Activated naive CD4-positive, alpha-beta T cell treated with anti-CD3 and anti-CD28 coated beads, Interleukin-2, amount 10 ng/mL, durations not matched to agents 7 days and 5 days (primary cell): ENCODE measurements at regions not wholly inside any gene's neighbourhood (a gene's known extent, or its start where the extent isn't known, plus 50 kb on each side); places are given as distances from the start of the nearest gene placed in this dataset.

Source experiments
- CTCF ChIA-PET: fragments of 350-600 bp; sonication (Branson Sonifier 250); formaldehyde crosslinking; loops from one replicate; lab custom pipeline; 2021; ENCODE audit warnings: antibody characterized with exemption; lab: Charles Lee
- DNase-seq: peaks from one replicate; pipeline ENCODE4 v3.0.0-alpha.2; 2020
- H3K27ac Mint-ChIP-seq: one replicate; pipeline ENCODE4 v1.8.0; 2021; ENCODE audit warnings: mild to moderate bottlenecking, moderate library complexity, mixed read lengths
- H3K27me3 Mint-ChIP-seq: one replicate; pipeline ENCODE4 v1.8.0; 2021; ENCODE audit warnings: mild to moderate bottlenecking, mixed read lengths
- H3K36me3 Mint-ChIP-seq: one replicate; pipeline ENCODE4 v1.8.0; 2021; ENCODE audit warnings: mixed read lengths
- H3K4me1 Mint-ChIP-seq: one replicate; pipeline ENCODE4 v1.8.0; 2021; ENCODE audit warnings: mixed read lengths
- H3K4me3 Mint-ChIP-seq: one replicate; pipeline ENCODE4 v1.8.0; 2021; ENCODE audit warnings: mild to moderate bottlenecking, moderate library complexity, mixed read lengths
- H3K9me3 Mint-ChIP-seq: one replicate; pipeline ENCODE4 v1.8.0; 2021; ENCODE audit warnings: mixed read lengths

GRCh38 chr1:187234706-187235105 lies 406.0 kb downstream of the PLA2G4A start:
- CTCF ChIA-PET, result no interaction called here
- Mint-ChIP-seq H3K36me3 (no peaks in the 10 kb centered on the region), H3K9me3 (peaks cover 1% of the 10 kb centered on the region), H3K4me3 (no peak overlapping the region), H3K27ac (no peak overlapping the region), H3K4me1 (no peaks in the 10 kb centered on the region), H3K27me3 (no peaks in the 10 kb centered on the region)
- DNase-seq, result no peak

- H3K4me3 Mint-ChIP-seq, result no peak overlapping the region
- CTCF ChIA-PET, result no interaction called here
- no peak overlapping the region for H3K27ac Mint-ChIP-seq
- no peaks in the 10 kb centered on the region for H3K36me3 Mint-ChIP-seq
- no peaks in the 10 kb centered on the region for H3K4me1 Mint-ChIP-seq
- no peaks in the 10 kb centered on the region for H3K27me3 Mint-ChIP-seq
- peaks cover 1% of the 10 kb centered on the region for H3K9me3 Mint-ChIP-seq
- DNase-seq, result no peak
Observed at GRCh38 chr1:187236199-187236598, 407.4 kb downstream of the PLA2G4A start.

- DNase-seq, result no peak
Observed at GRCh38 chr1:187236676-187237075, 407.9 kb downstream of the PLA2G4A start.

GRCh38 chr1:187237542-187237941 lies 408.8 kb downstream of the PLA2G4A start:
- CTCF ChIA-PET, result no interaction called here
- Mint-ChIP-seq H3K36me3 (no peaks in the 10 kb centered on the region), H3K4me3 (no peak overlapping the region), H3K27ac (no peak overlapping the region), H3K9me3 (peaks cover 4% of the 10 kb centered on the region), H3K4me1 (no peaks in the 10 kb centered on the region), H3K27me3 (no peaks in the 10 kb centered on the region)
- no peak for DNase-seq

More at GRCh38 chr1:187236676-187237075, 407.9 kb downstream of the PLA2G4A start:
- Mint-ChIP-seq H3K4me3 (no peak overlapping the region), H3K9me3 (peaks cover 2% of the 10 kb centered on the region), H3K27ac (no peak overlapping the region), H3K4me1 (no peaks in the 10 kb centered on the region), H3K27me3 (no peaks in the 10 kb centered on the region), H3K36me3 (no peaks in the 10 kb centered on the region)
- CTCF ChIA-PET, result no interaction called here

- H3K36me3 Mint-ChIP-seq, result no peaks in the 10 kb centered on the region
- no peak for DNase-seq
- H3K9me3 Mint-ChIP-seq, result peaks cover 2% of the 10 kb centered on the region
- no peak overlapping the region for H3K4me3 Mint-ChIP-seq
- CTCF ChIA-PET, result no interaction called here
- H3K27me3 Mint-ChIP-seq, result no peaks in the 10 kb centered on the region
- no peak overlapping the region for H3K27ac Mint-ChIP-seq
- H3K4me1 Mint-ChIP-seq, result no peaks in the 10 kb centered on the region
Observed at GRCh38 chr1:187241971-187242370, 413.2 kb downstream of the PLA2G4A start.

- no peak overlapping the region for H3K27ac Mint-ChIP-seq
- H3K4me3 Mint-ChIP-seq, result no peak overlapping the region
- peaks cover 2% of the 10 kb centered on the region for H3K9me3 Mint-ChIP-seq
- H3K36me3 Mint-ChIP-seq, result no peaks in the 10 kb centered on the region
- H3K4me1 Mint-ChIP-seq, result no peaks in the 10 kb centered on the region
- H3K27me3 Mint-ChIP-seq, result no peaks in the 10 kb centered on the region
- no peak for DNase-seq
- CTCF ChIA-PET, result no interaction called here
Observed at GRCh38 chr1:187244623-187245022, 415.9 kb downstream of the PLA2G4A start.

- CTCF ChIA-PET, result no interaction called here
- H3K9me3 Mint-ChIP-seq, result peaks cover 2% of the 10 kb centered on the region
- H3K27me3 Mint-ChIP-seq, result no peaks in the 10 kb centered on the region
- no peak overlapping the region for H3K27ac Mint-ChIP-seq
- H3K4me3 Mint-ChIP-seq, result no peak overlapping the region
- DNase-seq, result no peak
- H3K4me1 Mint-ChIP-seq, result no peaks in the 10 kb centered on the region
- no peaks in the 10 kb centered on the region for H3K36me3 Mint-ChIP-seq
Observed at GRCh38 chr1:187245201-187245600, 416.5 kb downstream of the PLA2G4A start.

GRCh38 chr1:187249196-187249595 lies 420.4 kb downstream of the PLA2G4A start:
- H3K4me1 Mint-ChIP-seq, result no peaks in the 10 kb centered on the region
- CTCF ChIA-PET, result no interaction called here
- DNase-seq, result no peak
- no peak overlapping the region for H3K27ac Mint-ChIP-seq
- no peaks in the 10 kb centered on the region for H3K9me3 Mint-ChIP-seq
- no peaks in the 10 kb centered on the region for H3K36me3 Mint-ChIP-seq
- H3K4me3 Mint-ChIP-seq, result no peak overlapping the region
- no peaks in the 10 kb centered on the region for H3K27me3 Mint-ChIP-seq

GRCh38 chr1:187252923-187253322 lies 424.2 kb downstream of the PLA2G4A start:
- H3K4me3 Mint-ChIP-seq, result no peak overlapping the region
- H3K27me3 Mint-ChIP-seq, result no peaks in the 10 kb centered on the region
- no peaks in the 10 kb centered on the region for H3K36me3 Mint-ChIP-seq
- no peak for DNase-seq
- CTCF ChIA-PET, result no interaction called here
- H3K4me1 Mint-ChIP-seq, result no peaks in the 10 kb centered on the region
- H3K27ac Mint-ChIP-seq, result no peak overlapping the region
- no peaks in the 10 kb centered on the region for H3K9me3 Mint-ChIP-seq

GRCh38 chr1:187257476-187257875 lies 428.7 kb downstream of the PLA2G4A start:
- Mint-ChIP-seq H3K9me3 (no peaks in the 10 kb centered on the region), H3K27me3 (no peaks in the 10 kb centered on the region), H3K27ac (no peak overlapping the region), H3K36me3 (no peaks in the 10 kb centered on the region), H3K4me3 (no peak overlapping the region), H3K4me1 (no peaks in the 10 kb centered on the region)
- CTCF ChIA-PET, result no interaction called here
- DNase-seq, result no peak

GRCh38 chr1:187261637-187262036 lies 432.9 kb downstream of the PLA2G4A start:
- H3K4me1 Mint-ChIP-seq, result no peaks in the 10 kb centered on the region
- H3K27ac Mint-ChIP-seq, result no peak overlapping the region
- H3K9me3 Mint-ChIP-seq, result no peaks in the 10 kb centered on the region
- CTCF ChIA-PET, result no interaction called here
- H3K27me3 Mint-ChIP-seq, result no peaks in the 10 kb centered on the region
- no peaks in the 10 kb centered on the region for H3K36me3 Mint-ChIP-seq
- no peak overlapping the region for H3K4me3 Mint-ChIP-seq
- no peak for DNase-seq

GRCh38 chr1:187262731-187263130 lies 434.0 kb downstream of the PLA2G4A start:
- Mint-ChIP-seq H3K4me3 (no peak overlapping the region), H3K4me1 (no peaks in the 10 kb centered on the region)

GRCh38 chr1:187264995-187265602 lies 436.4 kb downstream of the PLA2G4A start:
- CTCF ChIA-PET, result no interaction called here
- Mint-ChIP-seq H3K4me3 (no peak overlapping the region), H3K27ac (no peak overlapping the region), H3K9me3 (no peaks in the 10 kb centered on the region), H3K27me3 (no peaks in the 10 kb centered on the region), H3K36me3 (no peaks in the 10 kb centered on the region), H3K4me1 (no peaks in the 10 kb centered on the region)
- DNase-seq, result no peak

More at GRCh38 chr1:187262731-187263130, 434.0 kb downstream of the PLA2G4A start:
- no peaks in the 10 kb centered on the region for H3K36me3 Mint-ChIP-seq
- CTCF ChIA-PET, result no interaction called here
- no peaks in the 10 kb centered on the region for H3K27me3 Mint-ChIP-seq
- no peaks in the 10 kb centered on the region for H3K9me3 Mint-ChIP-seq
- no peak overlapping the region for H3K27ac Mint-ChIP-seq
- no peak for DNase-seq

- CTCF ChIA-PET, result no interaction called here
- H3K36me3 Mint-ChIP-seq, result no peaks in the 10 kb centered on the region
- no peaks in the 10 kb centered on the region for H3K9me3 Mint-ChIP-seq
- DNase-seq, result no peak
- H3K4me1 Mint-ChIP-seq, result no peaks in the 10 kb centered on the region
- no peaks in the 10 kb centered on the region for H3K27me3 Mint-ChIP-seq
- H3K4me3 Mint-ChIP-seq, result no peak overlapping the region
- H3K27ac Mint-ChIP-seq, result no peak overlapping the region
Observed at GRCh38 chr1:187266051-187266450, 437.3 kb downstream of the PLA2G4A start.

GRCh38 chr1:187267827-187268226 lies 439.1 kb downstream of the PLA2G4A start:
- Mint-ChIP-seq H3K27me3 (no peaks in the 10 kb centered on the region), H3K9me3 (no peaks in the 10 kb centered on the region), H3K36me3 (no peaks in the 10 kb centered on the region), H3K4me1 (no peaks in the 10 kb centered on the region), H3K4me3 (no peak overlapping the region), H3K27ac (no peak overlapping the region)
- DNase-seq, result no peak
- CTCF ChIA-PET, result no interaction called here

GRCh38 chr1:187270256-187270655 lies 441.5 kb downstream of the PLA2G4A start:
- Mint-ChIP-seq H3K9me3 (no peaks in the 10 kb centered on the region), H3K36me3 (no peaks in the 10 kb centered on the region), H3K27me3 (no peaks in the 10 kb centered on the region), H3K27ac (no peak overlapping the region), H3K4me3 (no peak overlapping the region), H3K4me1 (peaks cover 3% of the 10 kb centered on the region)
- no peak for DNase-seq
- CTCF ChIA-PET, result no interaction called here
